GM21786 (cell line): ENCODE measurements at regions not wholly inside any gene's neighbourhood (a gene's known extent, or its start where the extent isn't known, plus 50 kb on each side); places are given as distances from the start of the nearest gene placed in this dataset.

Experiments used
- ATAC-seq: cut with Tn5 transposase; IDR thresholded peaks from one replicate; pipeline ENCODE4 v1.9.1; 2021; ENCODE audit not compliant: unreplicated experiment

GRCh38 chr15:70493376-70493775 is 270.0 kb downstream of the UACA start:
- no peak for ATAC-seq

DNA sequence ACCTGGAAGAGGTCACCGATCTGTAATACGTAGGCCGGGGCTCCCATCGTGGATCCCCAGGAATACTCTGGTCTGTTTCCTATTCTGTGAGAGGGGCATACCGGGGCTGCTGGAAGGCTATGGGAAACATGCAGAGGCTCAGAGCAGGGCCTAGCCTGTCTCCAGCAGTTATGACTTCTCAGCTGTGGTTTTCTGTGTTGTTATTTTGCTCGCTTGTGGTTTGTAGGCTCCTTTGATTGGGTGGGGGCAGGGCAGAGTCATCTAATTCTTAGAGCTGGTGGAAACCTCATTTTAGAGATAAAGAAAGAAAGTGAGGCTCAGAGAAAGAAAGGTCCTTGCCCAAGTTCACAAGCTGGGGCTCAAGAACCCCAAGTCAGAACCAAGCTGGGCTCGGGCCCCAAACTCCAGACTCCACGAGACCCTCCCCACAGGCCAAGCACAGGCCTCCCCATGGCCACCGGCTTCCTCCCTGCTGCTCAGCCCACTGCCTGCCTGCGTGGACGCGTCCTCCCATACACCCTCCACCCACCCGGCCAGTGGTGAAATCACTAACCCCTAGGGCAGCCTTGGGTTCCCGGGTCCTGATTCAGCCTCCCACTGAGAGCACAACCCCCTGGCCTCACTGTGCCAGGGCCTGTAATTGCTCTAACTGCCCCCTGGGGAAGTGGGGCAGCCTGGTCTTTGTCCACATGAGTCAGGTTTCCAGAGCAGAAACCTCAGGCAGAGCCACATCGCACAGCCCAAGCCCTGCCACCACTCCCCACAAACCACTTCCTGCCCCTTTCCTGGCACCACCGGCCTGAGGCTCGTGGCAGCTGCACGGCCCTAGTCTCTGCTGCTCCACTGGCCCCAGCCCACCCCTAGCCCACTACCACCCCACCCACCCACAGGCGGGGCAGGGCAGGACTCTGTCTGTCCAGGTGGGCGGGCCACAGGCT is 270.8 kb downstream of the UACA start:
- ATAC-seq = peak; percentile 52

DNA sequence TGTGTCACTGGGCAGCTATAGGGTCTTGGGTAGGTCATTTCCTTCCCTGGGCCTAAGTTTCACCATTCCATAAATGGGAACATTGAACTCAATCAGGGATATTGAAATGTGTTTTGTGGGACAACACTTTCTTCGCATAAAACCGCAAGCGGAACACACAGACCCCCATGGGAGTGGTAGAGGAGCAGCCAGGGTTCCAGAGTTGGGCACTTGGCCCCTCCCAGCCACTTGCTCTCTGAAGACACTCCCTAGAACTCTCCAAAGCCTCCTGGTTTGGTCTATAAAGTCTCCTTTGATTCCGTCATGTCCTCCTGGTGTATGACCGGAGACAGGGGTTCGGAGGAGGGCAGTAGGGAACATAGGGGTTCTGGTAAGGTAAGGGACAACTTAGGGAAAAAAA is 271.7 kb downstream of the UACA start:
- no peak for ATAC-seq

GRCh38 chr15:70491201-70491621 is 272.1 kb downstream of the UACA start:
- ATAC-seq = no peak

DNA sequence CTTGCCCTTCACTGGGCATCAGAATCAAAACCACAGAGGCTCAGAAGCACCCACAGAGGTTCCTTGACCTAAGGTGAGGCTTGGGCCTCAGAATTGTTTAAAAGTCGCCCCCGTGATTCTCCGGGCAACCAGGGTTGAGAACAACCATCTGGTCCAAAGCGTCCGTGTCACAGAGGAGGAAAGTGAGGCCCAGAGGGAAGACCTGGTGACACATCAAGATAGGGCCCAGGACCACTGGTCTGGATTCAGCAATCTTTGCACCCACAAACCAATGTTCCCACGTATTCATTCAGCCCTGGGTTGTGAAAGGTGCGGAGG is 272.6 kb downstream of the UACA start:
- no peak for ATAC-seq

DNA sequence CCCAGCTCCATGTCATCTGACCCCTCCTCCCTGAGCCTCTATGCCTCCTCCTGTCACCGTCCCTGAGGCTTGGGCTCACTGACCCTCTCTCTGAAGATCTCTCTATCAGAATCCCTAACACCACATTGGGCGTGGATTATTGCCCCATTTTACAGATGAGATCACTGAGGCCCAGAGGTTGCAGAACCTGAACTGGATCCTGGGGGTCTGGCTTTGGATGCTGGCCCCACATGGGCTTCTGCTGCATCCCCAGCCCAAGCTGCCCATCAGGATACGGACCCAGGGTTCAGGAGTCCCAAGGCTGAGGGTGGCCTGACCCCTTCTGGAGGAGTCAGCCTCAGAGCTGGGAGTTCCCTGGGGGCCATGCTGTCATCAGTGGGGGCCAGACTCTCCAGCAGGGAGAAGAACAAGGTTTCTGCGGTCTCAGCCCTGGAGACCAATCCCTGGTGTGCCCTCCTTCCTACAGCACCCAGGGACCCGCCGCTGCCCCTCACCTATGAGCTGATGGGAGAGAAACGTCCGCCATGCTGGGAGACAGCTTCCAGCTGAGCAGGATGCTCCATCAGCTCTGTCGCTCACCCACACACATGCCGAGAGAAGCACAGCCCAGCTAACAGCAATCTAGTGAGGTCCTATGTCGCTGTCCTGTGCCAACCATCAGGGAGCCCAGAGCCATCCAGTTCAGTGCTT is 273.1 kb downstream of the UACA start:
- no peak for ATAC-seq

DNA sequence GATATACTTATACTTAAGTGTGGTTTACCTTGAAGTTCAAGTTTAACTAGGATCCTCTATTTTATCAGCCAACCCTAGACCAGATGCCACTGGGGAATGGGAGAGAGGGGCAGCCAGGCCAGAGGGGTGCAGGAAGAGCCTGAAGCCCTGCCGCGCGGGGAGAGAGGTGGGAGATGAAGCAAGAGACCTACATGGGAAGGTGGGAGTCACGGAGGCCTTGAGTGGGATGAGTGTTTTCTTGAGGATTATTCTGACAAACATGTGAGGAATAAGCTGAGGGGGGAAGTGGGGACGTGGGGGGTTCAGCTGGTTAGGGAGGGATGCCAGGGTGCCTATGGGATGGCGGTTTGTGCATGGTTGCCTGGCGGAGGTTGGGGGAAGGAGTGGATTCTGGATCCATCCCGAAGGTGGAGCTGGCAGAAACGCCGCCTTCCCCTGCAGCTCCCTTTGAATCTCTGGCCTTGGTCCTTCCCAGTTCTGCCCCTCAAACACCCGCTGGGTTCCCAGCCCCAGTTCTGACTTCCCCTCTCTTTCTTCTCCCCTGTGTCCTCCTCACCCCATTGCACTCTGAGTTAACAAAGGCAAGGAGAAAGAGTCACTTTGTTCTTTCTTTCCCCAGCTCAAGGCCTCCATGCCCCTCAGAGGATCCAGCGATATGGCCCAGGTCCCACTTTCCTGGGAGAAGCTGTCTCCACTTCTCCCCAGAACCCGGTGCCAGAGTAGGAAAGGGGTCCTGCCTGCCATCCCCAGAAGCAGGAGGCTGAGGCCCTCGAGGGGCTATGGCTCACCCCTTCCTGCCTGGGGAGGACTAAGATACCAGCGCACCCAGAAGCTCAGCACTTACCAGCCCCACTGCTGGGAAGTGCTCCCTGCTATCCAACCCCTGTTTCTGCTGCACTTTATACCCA is 274.2 kb downstream of the UACA start:
- no peak for ATAC-seq

DNA sequence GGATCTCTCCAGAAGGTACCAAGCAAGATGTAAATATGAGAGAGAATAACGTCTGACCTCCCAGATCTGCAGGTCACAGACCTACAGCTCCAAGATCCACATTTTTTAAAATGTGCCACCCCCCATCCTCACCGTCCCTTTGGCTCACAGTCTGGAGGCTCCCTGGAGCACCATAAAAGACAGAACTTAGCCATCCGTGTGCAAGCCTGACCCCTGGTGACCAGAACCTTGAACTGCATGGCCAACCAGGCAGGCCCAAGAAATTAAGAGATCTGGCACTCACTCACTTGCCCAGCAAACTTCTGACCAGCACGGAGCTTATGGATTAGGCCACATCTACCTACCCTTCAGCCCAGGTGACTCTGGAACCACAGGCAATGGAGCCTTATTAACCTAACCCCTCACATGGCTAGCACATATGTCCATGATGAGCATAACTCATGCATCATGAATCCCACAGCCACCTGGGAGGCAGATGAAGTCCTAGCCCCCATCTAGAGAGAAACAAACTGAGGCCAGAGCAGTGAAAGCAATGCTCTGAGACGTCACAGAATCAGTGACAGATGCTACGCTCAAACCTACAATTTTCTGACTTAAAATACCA is 275.3 kb downstream of the UACA start:
- no peak for ATAC-seq

GRCh38 chr15:70487387-70487740 is 276.0 kb downstream of the UACA start:
- no peak for ATAC-seq

- peak; percentile 70 for ATAC-seq
These were observed 276.6 kb downstream of the UACA start for GRCh38 chr15:70486451-70487386.

- no peak for ATAC-seq
These were observed 277.3 kb downstream of the UACA start for GRCh38 chr15:70486012-70486411.

DNA sequence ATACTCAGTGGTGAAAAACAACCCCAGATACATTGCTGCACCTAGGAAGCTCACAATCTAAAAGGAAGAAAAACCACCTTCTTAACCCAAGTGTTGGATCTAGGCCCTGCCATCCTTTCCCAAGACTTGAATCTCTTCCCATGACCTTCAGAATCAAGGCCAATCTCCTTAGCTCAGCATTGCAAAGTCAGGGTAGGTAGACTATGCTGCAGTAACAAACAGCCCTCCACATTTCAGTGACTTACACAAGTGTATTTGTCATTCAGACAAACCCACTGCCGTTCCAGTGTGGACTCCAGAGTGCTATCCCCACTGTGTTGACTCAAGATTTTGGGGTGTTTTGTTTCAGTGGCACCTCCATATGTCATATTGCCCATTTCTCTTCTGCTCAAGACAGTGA is 278.4 kb downstream of the UACA start:
- ATAC-seq = no peak

DNA sequence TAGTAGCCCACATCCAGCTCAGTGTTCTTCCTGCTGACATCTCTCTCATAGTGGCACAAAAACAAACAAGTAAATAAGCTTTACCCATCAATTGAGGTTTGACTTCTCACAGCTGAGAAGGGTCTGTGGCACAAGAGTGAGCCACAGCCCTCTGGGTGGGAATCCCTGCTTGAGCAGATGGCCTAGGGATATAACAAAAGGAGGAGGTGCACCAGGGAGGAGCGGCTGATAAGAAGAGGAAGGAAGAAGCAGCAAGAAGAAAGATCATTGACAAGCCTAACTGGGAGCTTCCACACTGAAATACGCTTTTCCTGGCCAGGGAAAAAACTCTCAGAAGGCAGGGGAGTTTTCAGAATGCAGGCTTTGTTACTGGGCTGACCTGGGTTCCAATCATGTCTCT is 279.8 kb downstream of the UACA start:
- no peak for ATAC-seq

GRCh38 chr15:70480196-70480856 is 283.0 kb downstream of the UACA start:
- ATAC-seq = peak; percentile 39

GRCh38 chr15:70479785-70480184 is 283.6 kb downstream of the UACA start:
- ATAC-seq = no peak

- no peak for ATAC-seq
These were observed 284.3 kb downstream of the UACA start for GRCh38 chr15:70479056-70479455.

GRCh38 chr15:70478251-70478990 is 284.9 kb downstream of the UACA start:
- no peak for ATAC-seq

DNA sequence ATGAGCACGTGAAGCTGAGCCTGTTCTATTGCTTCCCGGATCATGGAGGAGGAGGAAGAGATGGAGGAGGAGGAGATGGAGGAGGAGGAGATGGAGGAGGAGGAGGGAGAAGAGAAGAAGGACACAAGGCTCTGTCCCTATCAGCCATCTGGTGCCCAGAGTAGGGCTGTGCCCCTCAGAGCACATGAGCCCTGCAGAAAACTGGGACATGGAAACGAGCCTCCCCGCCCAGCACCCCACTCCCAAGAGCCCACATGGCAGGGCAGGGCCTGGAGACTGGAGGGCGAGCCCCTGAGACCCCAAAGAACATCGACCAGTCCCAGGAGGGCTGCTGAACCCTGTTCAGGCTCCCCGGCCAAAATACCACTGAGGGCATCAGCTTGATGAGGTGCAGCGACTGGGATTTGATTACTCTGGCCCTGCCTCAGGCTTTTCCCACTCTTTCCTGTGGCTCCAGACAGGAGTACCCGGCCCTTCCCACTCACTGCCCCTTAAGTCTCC is 285.6 kb downstream of the UACA start:
- no peak for ATAC-seq

GRCh38 chr15:70476441-70476840 is 286.9 kb downstream of the UACA start:
- ATAC-seq = no peak
